Vagina (tissue), 2 donors: ENCODE measurements at regions not wholly inside any gene's neighbourhood (a gene's known extent, or its start where the extent isn't known, plus 50 kb on each side); places are given as distances from the start of the nearest gene placed in this dataset.

ENCODE experiments used
- CTCF ChIP-seq, 3 experiments: fragments of 450-650 bp in 2 of 3; fragments of 200-600 bp in 1 of 3; sonication (generic) in 1 of 3; IDR thresholded peaks; one replicate each; pipeline ENCODE4 v1.5.1; 2017 to 2019; ENCODE audit warnings: antibody characterized with exemption in 3 of 3, mild to moderate bottlenecking in 2 of 3, moderate library complexity in 2 of 3
- POLR2AphosphoS5 ChIP-seq, 2 donors: sonication (generic); formaldehyde crosslinking; IDR thresholded peaks; one replicate each; pipeline ENCODE4 v1.9.0; 2017; ENCODE audit warnings: antibody characterized with exemption in 2 of 2, mild to moderate bottlenecking in 2 of 2, low read depth in 1 of 2; ENCODE audit not compliant: insufficient read depth in 1 of 2

- TF ChIP-seq CTCF (IDR thresholded peaks at IDR 0.05) = no peak
- TF ChIP-seq POLR2AphosphoS5 (IDR thresholded peaks at IDR 0.05; ENCODE audit: insufficient read depth in 1 of 2, low read depth in 1 of 2) = no peak
Observed at GRCh38 chr10:24120646-24121045, 88.3 kb upstream of the KIAA1217 start.
